ENCODE measurements at regions not wholly inside any gene's neighbourhood (a gene's known extent, or its start where the extent isn't known, plus 50 kb on each side); places are given as distances from the start of the nearest gene placed in this dataset.
A peak's percentile ranks its signal among the peaks of the same experiment; 100 is the strongest.

GRCh38 chr16:11405331-11406176 is 60.3 kb downstream of the RMI2 start (continued):
- 0 out of 2 replicates have a peak, but pooled peaks have one; percentile 47 for TF ChIP-seq NRL (CRISPR knock-in tag; IDR thresholded peaks at IDR 0.05; ENCODE audit: borderline replicate concordance)
- peak; percentile 45; the same call in 1 of the 2 replicates for TF ChIP-seq ZNF768 (CRISPR knock-in tag; IDR thresholded peaks at IDR 0.05)
- peak; percentile 63; the same call in 1 of the 2 replicates for TF ChIP-seq SRF (IDR thresholded peaks at IDR 0.05; ENCODE audit: low read depth, low read length)
- TF ChIP-seq CEBPB (IDR thresholded peaks at IDR 0.05; ENCODE audit: borderline replicate concordance, low read depth, low read length): 0 out of 2 replicates have a peak, but pooled peaks have one; percentile 0
- peak; percentile 35; the same call in 1 of the 2 replicates for TF ChIP-seq PATZ1 (CRISPR knock-in tag; IDR thresholded peaks at IDR 0.05)
- TF ChIP-seq PITX1 (CRISPR knock-in tag; IDR thresholded peaks at IDR 0.05): 0 out of 2 replicates have a peak, but pooled peaks have one; percentile 21
- no peak for TF ChIP-seq ZBED4 (CRISPR knock-in tag; IDR thresholded peaks at IDR 0.05; ENCODE audit: borderline replicate concordance)
- TF ChIP-seq FOXO4 (CRISPR knock-in tag; conservative IDR thresholded peaks at IDR 0.05): 0 out of 2 replicates have a peak, but pooled peaks have one; percentile 72
- no peak for TF ChIP-seq RBAK (CRISPR knock-in tag; IDR thresholded peaks at IDR 0.05)
- 0 out of 2 replicates have a peak, but pooled peaks have one; percentile 30 for TF ChIP-seq HOXA3 (CRISPR knock-in tag; IDR thresholded peaks at IDR 0.05)
- TF ChIP-seq RAD21 (CRISPR knock-in tag; IDR thresholded peaks at IDR 0.05): peak; percentile 65
- TF ChIP-seq HNF1B (CRISPR knock-in tag; IDR thresholded peaks at IDR 0.05): peak; percentile 30; the same call in 1 of the 2 replicates
- TF ChIP-seq TBX2 (CRISPR knock-in tag; IDR thresholded peaks at IDR 0.05; ENCODE audit: borderline replicate concordance): no peak
- peak; percentile 61 for TF ChIP-seq STAG1 (CRISPR knock-in tag; IDR thresholded peaks at IDR 0.05)
- TF ChIP-seq ARID3A (IDR thresholded peaks at IDR 0.05; ENCODE audit: low read depth, low read length): peak; percentile 79

All from HepG2 (cell line).